Middle frontal gyrus (tissue), 1 donor: ENCODE measurements at regions not wholly inside any gene's neighbourhood (a gene's known extent, or its start where the extent isn't known, plus 50 kb on each side); places are given as distances from the start of the nearest gene placed in this dataset.
A peak's percentile ranks its signal among the peaks of the same experiment; 100 is the strongest.

Source experiments
- DNase-seq: peaks from one replicate; pipeline ENCODE4 v3.0.0-alpha.2; 2015; ENCODE audit warnings: low spot score; ENCODE audit errors: extremely low spot score

DNA sequence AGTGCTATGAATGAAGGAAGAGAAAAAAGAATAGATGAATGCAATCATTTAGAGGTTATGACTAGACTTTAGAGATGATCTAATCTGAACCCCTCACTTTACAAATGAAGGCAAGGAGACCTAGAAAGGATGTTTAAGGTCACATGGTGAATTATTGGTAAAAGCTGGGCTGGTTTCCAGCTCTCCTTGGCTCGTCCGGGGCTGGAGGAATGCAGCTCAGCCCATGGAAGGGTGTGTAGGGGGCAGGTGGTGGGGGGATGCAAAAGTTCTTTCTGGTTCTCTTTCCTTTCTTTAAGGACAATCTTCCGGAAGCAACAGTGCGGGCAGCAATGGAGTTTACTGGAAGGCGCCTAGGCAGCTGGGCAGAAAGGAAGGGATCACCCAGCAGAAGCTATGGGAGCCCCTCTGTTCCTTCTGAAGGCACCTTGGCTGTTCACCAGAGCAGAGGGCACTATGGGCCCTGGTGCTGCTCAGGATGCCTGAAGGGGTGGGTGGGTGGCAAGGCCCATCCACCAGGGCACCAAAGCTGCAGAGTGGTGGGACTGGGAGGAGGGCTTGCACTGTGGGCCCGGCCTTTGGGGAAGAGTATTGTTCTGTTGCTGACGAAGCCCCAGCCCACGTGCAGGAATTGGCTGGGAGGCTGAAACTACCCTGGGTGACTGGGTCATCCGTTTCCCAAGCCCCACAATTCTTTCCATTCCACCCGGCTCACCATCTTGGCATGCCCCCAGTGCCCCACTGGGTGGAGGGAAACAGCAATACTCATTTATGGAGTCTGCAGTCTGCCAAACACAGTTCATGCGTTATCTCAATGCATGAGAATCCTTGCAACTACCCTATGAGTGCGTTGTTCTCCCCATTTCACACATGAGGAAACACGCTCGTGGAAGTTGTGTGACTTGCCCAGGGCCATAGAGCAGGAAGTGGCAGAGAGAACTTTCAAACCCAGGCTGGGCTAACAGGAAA, 78.2 kb downstream of the IRF2BPL start:
- DNase-seq, result no peak

DNA sequence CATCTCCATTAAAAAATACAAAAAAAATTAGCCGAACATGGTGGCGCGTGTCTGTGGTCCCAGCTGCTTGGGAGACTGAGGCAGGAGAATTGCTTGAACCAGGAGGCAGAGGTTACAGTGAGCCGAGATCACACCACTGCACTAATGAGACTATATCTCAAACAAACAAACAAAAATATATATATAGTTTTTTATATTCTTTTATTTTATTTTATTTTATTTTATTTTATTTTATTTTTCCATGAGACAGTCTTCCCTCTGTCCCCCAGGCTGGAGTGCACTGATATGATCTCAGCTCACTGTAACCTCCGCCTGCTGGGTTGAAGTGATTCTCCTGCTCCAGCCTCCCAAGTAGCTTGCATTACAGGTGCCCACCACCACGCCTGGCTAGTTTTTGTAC, 79.5 kb downstream of the IRF2BPL start:
- no peak for DNase-seq

DNA sequence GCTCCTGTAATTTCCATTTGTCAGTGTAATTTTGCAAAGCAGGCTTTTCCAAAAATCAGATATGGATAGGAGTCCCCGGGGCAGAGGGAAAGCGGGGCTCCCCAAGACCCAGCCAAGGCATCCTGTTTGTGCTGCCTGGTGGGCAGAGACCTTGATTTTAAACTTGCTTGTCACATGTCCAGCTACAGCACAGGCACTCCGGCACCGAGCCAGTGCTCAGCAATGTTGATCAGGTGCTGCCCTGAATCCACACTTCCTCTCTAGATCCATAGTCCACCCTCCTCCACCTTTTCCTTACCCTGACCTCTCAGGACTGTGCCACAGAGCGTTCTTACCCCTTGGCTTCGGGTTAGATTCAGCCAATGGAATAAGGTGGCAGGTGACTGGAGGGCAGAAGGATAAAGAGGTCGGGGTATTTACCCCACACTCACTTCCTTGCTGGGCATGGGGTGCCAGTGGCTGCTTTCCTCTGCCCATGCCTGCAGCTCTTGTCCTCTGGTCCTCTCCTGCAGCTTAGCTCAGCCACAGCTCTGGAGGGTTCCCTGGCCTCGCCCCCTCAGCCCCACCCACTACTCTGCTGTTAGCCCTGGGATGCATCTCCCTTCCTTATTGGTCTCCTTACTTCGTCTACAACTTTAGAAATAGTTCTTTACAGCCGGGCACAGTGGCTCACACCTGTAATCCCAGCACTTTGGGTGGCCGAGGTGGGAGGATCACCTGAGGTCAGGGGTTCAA, 80.1 kb downstream of the IRF2BPL start:
- no peak for DNase-seq

DNA sequence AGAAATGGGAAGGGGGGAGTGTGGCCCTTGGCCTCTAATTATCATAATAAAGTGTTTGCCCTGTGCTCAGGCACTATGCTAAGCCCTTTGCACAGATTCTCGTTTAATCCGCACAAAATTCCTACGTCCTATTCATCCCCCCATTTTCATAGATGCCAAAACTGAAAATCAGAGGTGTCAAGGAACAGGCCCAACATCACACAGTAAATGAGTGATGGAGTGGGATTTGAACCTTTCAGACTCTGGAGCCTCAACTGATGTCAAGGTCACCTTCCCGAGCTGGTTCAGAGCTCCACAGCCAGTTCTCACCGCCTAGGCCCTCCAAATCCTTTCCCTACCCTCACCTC, 80.7 kb downstream of the IRF2BPL start:
- no peak for DNase-seq

DNA sequence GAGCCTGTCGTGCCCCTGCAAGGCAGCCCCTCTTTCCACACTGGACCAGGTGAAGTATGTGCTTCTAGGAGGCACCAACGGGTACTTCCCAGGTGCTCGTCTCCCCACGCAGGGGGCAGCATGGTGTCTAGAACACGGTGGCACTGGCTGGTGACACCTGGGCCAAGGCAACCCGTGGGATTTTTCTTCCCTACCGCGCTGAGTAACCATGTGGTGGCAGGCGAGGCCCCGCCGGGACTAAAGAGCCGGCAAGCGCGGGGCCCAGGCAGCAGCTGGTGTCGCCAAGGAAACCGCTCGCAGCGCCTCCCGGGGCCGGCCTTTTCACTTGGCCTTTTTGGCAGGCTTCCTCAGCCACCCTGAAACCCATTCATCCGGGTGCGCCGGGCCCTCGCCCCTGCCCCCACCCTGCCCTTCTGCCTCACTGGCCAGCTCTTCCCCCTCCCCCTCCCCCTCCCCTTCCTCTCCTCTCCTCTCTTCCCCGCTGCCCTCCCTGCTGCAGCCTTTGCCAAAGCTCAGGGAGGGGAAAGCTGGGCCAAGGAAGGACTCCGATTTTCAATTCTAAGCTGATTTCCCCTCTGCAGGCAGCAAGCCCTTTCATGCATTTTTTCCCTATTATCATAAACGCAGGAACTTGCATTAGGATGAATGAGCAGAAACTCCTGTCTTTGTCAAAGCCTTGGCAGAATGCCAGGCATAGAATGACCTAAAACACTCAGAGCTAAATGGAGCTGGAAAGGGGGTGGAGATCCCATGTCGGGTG, 81.2 kb downstream of the IRF2BPL start:
- peak; percentile 88 for DNase-seq

DNA sequence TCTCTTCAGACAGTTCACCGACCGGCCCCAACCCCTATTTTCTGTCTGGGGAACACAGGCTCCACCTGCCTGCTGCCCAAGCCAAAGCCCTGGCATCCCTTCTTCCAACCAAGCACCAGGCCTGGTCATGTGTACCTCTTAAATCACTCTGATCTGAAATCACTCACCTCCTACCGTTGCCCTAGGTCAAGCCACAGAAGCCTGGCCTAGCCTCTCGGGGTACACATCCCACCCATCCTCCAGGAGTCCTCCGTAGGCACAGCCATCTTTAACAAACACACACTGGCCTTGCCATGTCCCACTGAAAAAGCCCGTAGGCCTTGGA, 81.8 kb downstream of the IRF2BPL start:
- no peak for DNase-seq

DNA sequence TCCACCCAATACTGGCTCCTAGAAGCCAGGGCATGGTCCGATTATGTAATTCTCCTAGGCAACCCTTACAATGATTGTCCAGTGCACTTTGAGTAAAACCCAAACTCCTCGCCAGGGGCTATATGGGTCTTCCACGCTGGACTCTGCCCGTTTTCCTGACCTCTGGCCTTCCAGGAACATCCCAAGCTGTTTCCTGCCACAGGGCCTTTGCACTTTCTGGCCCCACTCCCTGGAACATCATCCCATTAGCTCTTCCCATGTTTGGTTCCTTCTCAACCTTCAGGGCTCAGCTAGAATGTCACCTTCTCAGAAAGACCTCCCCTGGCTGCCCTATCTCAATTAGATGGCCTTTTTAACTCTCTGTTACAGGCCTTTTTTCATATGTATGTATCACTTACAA, 85.4 kb downstream of the IRF2BPL start:
- DNase-seq, result no peak

DNA sequence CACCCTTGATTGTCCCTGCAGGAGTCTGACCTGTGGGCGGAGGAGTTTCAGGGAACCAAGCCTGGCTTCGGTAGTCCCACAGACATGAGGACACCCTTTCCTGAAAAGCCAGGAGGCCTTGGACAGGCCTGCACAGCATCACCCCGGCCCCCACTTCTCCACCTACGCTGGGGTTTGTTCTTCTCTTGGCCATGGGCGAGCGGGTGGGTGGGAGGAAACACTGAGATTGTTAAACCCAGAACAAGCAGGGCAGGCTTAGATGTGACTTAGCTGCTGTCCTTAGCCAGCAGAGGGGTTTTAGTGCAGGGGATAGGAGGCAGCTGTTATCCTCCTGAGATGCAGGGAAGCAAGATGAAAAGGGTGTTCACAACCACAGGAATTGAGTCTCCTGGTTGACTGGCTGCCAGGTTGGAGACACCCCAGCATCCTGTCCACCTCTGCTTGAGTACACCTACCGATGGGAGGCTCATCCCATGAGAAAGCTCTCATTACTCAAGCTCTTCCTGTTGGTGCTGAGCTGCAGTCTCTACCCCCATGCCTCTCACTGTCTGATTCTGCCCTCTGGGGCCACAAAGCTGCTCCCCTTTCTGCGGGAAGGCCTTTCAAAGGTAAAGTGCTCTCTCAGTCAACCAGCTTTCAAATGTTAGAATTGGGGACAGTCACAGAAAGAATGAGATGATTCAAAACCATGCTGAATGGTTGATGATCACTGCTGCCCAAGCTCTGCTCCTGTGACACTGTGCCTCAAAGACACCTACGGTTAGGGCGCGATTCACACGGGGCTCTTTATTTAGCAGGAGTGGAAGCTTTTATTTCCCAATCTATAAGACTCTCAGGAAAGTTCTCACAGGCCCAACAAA, 86.3 kb downstream of the IRF2BPL start:
- DNase-seq, result no peak

DNA sequence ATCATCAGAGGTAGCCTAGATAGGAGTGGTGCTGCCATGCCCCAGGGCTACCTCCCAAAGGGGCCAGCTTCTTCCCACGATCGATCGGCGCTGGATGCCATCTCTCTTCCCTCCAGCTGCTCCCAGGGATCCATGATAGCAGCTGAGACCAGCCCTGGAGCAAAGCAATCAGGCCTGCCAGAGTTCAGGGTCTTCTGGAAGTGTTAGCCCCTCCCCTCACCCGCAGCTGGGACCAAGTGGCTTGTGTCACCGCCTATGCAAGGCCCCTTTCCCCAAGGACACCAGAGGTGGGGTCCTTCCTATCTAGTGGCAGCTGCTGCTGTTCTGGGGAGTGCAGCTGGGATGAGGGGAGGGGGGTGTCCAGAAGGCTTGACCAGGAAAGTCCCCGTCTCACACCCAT, 87.0 kb downstream of the IRF2BPL start:
- DNase-seq, result no peak

DNA sequence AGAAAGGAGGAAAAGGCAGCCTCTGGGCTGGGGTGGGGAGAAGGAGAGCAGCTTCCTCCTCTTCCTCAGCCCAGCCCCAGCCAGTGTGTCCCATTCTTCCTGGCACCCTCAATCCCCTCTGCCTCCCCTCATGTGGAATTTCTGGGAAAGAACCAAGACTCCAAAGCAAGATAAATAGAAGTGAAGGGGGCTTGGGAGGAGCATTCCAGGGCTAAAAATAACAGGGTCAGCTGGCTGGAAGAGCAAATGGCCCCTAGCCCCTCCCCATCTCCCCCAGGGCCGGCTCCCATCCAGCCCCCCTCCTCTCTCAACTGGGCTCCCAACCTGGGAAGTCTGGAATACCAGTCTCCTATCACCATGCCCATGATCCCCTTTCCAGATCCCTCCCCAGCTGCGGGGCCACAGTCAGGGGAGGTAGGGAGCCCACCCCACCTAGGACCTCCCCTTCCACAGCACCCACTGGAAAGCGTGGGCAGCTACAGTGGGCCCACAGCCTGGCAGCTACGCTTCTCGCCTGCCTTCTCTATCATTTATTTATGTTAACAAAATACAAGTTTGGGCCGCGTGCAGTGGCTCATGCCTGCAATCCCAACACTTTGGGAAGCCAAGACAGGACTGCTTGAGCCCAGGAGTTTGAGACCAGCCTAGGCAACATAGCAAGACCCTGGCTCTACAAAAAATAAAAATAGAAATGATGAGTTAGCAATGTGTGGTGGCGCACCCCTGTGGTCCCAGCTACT, 88.3 kb downstream of the IRF2BPL start:
- no peak for DNase-seq

DNA sequence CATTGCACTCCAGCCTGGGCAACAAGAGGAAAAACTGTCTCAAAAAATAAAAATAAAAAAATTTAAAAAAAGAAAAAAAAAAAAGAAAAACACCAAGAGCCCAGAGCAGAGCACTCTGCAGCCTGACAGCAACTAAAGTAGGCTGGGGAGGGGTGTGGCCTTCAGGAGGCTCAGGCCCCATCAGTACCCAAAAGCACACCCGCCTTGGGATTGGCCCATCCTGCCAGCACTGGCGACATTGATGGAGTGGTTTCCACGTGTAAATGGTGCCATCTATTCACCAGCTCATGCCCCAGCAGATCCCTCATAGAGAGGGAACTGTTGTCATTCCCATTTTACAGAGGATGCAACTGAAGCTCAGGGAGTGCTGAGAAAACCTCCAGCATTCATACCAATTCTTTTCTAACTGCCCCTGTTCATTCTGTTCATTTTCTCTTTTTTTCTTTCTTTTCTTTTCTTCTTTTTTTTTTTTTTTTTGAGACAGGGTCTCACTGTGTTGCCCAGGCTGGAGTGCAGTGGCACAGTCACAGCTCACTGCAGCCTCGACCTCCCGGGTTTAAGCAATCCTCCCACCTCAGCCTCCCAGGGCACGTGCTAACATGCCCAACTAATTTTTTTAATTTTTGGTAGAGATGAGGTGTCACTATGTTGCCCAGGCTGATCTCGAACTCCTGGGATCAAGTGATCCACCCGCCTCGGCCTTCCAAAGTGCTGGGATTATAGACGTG, 89.3 kb downstream of the IRF2BPL start:
- DNase-seq, result no peak

DNA sequence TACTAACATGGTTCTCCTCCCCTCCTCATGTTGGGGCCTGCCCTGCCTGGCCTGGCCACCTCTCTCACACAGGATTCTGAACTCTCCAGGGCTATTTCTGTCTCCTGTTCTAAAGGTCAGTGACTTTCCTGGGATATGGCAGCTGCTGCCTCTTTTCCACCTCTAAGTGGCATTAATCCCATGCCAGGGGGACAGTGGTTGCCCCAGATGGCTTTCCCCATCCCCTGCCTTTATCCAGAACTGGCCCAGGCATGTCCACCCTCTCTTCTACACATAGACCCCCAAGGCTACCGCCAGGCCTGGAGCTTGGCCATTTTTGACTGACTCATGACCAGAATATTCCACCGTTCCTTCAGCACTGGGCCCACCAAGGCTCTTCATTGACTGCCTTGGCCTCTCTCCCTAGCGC, 90.4 kb downstream of the IRF2BPL start:
- no peak for DNase-seq

DNA sequence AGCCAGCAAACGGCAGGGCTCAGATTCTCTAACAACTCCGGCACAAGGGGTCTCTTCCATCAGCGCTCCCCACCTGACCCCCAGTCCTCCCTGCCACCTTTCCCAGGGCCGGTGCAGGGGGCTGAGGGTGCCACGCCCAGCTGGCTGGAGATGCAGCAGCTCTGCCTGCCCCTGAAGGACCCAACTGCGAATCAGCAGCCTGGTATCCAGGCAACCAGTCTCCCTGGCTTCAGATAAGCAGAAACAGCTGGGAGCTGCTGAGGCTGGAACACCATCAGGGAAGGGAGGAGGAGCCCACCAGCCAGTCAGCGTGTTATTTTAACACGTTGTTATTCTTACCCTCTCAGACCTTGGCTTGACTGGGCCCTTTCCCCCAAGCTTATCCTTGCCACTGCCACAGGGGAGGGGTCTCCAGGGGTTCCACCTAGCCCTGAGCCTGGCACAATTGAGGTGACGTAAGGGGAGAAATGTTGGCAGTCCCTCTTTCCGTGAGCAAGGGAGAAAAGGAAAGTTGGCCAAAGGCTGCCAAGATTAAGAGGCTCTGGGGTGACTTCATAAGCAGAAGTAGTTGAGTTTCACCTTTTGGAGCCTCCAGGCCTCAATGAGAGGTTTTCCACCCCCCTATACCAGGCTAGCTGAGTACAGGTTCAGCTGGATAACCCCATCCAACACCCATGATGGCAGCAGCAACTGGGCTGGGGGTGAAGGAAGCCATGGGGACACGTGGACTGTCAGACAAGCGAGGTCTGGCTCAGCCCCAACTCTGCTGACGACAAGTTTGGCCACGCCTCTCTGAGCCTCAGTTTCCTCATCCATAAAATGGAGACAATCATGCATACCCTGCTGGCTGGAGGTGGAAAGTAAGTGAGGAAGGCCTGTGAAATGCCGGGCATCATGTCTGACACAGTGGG, 91.1 kb downstream of the IRF2BPL start:
- DNase-seq, result no peak

DNA sequence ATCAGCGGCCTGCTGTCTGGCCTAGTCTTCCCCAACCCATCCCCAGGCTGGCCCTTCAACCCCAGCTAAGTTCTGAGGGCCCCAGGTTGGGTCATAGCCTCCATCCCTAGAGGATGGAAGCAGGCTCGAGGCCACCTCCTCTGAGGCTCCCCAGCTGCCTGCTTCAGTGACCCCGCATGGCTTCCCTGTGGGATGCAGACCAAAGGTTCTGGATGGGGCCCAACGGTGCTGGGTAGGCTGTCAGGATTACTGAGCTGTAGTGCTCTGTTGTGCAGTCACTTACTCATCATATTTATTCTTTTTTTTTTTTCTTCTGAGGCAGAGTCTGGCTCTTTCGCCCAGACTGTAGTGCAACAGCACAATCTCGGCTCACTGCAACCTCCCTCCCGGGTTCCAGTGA, 92.0 kb downstream of the IRF2BPL start:
- DNase-seq, result no peak

DNA sequence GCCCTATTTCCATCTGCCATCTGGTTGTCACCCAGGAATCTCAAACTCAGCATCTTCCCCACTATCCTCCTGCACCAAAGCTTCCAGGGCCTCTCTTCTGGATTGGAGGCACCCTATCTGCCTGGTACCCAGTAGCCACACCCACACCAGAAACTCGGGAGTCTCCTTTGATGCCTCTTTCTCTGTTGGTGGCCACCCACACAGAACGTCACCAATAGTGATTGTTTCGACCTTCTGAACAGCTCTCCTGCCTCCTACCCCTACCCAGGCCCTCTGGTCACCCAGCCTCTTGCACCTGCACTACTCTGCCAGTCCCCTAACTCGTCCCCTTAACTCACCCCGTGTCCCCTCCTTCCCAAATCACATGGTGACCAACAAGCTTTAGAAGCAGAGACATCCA, 95.0 kb downstream of the IRF2BPL start:
- no peak for DNase-seq

DNA sequence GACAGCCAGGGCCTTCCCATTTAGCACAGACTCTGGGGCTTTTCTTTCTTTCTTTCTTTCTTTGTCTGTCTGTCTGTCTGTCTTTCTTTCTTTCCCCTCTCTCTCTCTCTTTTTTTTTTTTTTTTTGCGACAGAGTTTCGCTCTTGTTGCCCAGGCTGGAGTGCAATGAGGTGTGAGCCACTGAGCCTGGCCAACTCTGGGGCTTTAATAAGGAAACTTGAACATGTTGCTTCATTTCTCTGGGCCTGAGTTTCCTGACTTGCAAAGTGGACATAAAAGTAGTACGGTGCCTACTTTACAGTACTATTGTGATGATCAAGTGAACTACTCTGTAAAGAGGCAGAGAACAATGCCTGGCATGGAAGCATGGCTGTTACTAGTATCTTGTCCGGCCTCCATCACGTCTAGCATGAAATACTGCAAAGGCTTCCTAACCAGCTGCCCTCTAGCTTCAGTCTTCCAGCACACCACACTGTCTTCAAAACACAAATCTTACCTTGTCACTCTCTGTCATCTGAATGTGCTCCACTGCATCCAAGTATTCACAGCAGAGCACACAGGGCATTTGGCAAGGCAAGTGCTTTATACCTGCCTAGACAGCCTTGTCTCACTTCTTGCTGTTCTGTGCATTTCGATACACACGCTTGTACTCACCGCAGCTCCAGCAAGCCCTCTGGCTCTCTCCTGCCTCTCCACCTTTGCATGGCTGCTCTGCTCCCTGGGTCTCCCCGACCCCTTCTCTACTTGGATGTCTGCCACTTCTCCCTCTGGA, 96.7 kb downstream of the IRF2BPL start:
- no peak for DNase-seq

DNA sequence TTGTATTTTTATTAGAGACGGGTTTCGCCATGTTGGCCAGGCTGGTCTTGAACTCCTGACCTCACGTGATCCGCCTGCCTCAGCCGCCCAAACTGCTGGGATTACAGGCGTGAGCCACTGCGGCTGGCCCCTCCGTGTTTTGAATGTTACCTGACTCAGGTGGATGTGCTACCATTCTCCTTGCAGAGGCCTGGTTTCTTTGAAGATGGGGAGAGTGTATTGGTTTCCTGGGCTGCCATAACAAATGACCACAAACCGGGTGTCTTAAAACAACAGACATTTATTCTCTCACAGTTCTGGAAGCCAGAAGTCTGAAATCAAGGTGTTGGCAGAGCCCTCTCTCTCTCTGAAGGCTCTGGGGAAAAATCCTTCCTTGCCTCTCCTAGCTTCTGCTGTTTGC, 98.0 kb downstream of the IRF2BPL start:
- no peak for DNase-seq

DNA sequence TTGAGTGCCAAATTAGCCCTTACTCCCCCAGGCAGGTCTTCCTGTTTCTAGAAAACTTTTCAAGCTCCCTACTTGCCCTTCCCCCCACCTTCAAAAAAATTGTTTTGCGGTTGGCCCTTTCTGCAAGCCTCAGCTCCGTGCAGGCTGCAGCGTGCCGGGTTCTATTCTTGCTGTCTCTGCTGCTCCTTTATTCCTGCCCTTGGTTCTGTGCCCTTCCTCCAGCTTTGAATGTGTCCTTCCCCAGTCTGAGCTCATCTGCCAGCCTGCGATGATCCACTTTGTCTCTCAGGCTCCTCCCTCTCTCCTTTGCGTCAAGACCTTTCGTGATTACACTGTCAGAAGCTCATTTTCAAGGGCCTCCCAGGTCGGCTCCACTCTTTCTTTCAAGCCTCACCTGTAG, 98.6 kb downstream of the IRF2BPL start:
- no peak for DNase-seq
